ENCODE measurements at regions not wholly inside any gene's neighbourhood (a gene's known extent, or its start where the extent isn't known, plus 50 kb on each side); places are given as distances from the start of the nearest gene placed in this dataset.

DNA sequence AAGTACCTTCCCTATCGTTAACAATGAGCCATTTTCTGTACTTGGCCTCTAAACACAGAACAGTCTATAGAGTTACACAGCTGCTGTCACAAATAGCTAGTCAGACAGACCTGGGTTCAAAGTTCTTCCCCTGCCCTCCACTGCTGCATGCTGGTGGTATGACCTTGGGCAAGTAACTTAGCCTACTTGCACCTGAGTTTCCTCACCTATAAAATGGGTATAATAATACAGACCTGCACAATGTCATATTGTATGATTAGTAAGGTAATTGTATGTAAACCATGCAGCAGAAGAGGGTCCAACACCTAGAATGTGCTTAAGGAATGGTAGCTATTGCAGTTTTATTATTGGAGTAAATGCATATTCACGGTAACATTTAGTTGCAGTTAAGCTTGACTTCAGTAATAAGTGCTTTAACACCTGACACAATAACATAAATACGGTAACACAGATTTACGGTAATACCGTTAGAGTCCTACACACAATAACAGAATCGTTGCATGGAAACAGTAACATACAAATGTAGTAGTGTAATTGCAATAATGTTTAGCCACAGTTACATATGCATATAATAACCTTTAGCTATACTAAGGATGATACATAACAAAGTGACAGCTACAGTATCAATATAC, 193.3 kb upstream of the CSF3R start:
- Mint-ChIP-seq H3K4me1 (no peaks in the 10 kb centered on the region), H3K9me3 (no peaks in the 10 kb centered on the region), H3K36me3 (no peaks in the 10 kb centered on the region), H3K27ac (no peak overlapping the region), H3K4me3 (no peak overlapping the region), H3K27me3 (ENCODE audit: low read depth in 2 of 2) (peaks cover 20 to 48% of the 10 kb centered on the region in 2 donors)
- TF ChIP-seq, protein P1, sequence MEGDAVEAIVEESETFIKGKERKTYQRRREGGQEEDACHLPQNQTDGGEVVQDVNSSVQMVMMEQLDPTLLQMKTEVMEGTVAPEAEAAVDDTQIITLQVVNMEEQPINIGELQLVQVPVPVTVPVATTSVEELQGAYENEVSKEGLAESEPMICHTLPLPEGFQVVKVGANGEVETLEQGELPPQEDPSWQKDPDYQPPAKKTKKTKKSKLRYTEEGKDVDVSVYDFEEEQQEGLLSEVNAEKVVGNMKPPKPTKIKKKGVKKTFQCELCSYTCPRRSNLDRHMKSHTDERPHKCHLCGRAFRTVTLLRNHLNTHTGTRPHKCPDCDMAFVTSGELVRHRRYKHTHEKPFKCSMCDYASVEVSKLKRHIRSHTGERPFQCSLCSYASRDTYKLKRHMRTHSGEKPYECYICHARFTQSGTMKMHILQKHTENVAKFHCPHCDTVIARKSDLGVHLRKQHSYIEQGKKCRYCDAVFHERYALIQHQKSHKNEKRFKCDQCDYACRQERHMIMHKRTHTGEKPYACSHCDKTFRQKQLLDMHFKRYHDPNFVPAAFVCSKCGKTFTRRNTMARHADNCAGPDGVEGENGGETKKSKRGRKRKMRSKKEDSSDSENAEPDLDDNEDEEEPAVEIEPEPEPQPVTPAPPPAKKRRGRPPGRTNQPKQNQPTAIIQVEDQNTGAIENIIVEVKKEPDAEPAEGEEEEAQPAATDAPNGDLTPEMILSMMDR (IDR thresholded peaks at IDR 0.05), result no peak
- intact Hi-C loops (cut with micrococcal nuclease), result no loop called here
- no peak overlapping the region for H3K4me3 ChIP-seq (ENCODE audit: low read length)
- 89% methylated on average over 4 of the region's 6 CpGs for WGBS (ENCODE audit: insufficient coverage)
- H3K27me3 ChIP-seq (ENCODE audit: control insufficient read depth, insufficient read depth, low read length), result peaks cover 2% of the 10 kb centered on the region
- DNase-seq (no peak), ATAC-seq (no peak)
- no peaks in the 10 kb centered on the region for H3K9me3 ChIP-seq (ENCODE audit: control insufficient read depth, insufficient read depth, low read length)
- no peak overlapping the region for H3K27ac ChIP-seq (ENCODE audit: low read length)
- no peaks in the 10 kb centered on the region for H3K36me3 ChIP-seq (ENCODE audit: control insufficient read depth, insufficient read depth, low read length)
- H3K4me1 ChIP-seq (ENCODE audit: control insufficient read depth, insufficient read depth, low read length), result no peaks in the 10 kb centered on the region

GRCh38 chr1:36675106-36675505, 192.4 kb upstream of the CSF3R start:
- no peak for ATAC-seq
- Mint-ChIP-seq H3K36me3 (no peaks in the 10 kb centered on the region), H3K9me3 (no peaks in the 10 kb centered on the region), H3K4me3 (no peak overlapping the region), H3K27ac (no peak overlapping the region), H3K4me1 (no peaks in the 10 kb centered on the region), H3K27me3 (ENCODE audit: low read depth in 2 of 2) (peaks cover 18 to 45% of the 10 kb centered on the region in 2 donors)
- Histone ChIP-seq H3K4me3 (ENCODE audit: low read length) (no peak overlapping the region), H3K9me3 (ENCODE audit: control insufficient read depth, insufficient read depth, low read length) (no peaks in the 10 kb centered on the region), H3K27ac (ENCODE audit: low read length) (no peak overlapping the region), H3K27me3 (ENCODE audit: control insufficient read depth, insufficient read depth, low read length) (peaks cover 2% of the 10 kb centered on the region), H3K4me1 (ENCODE audit: control insufficient read depth, insufficient read depth, low read length) (no peaks in the 10 kb centered on the region), H3K36me3 (ENCODE audit: control insufficient read depth, insufficient read depth, low read length) (no peaks in the 10 kb centered on the region)
- no peak for DNase-seq
- TF ChIP-seq, protein P1 (IDR thresholded peaks at IDR 0.05), result no peak
- intact Hi-C loops (cut with micrococcal nuclease), result no loop called here
- WGBS (ENCODE audit: insufficient coverage), result 73% methylated on average over 3 of the region's 3 CpGs

DNA sequence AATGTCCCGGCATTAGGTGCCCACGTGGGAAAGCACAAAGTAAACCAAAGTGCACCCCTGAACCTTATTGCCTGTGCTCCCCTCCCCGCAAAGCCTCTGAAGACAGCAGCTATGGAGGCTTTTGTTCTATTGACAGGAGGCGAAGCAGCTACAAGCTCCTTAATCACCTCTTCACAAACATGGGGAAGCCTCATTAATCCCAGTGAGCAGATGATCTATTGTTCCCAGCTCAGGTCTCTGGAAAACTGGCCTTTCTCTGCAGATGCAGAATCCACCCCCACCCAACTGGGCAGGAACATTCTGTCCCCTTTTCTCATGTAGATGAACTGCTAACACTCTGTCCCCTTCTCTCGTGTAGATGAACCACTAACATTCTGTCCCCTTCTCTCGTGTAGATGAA, 190.5 kb upstream of the CSF3R start:
- Mint-ChIP-seq H3K4me1 (no peaks in the 10 kb centered on the region), H3K9me3 (no peaks in the 10 kb centered on the region), H3K27ac (no peak overlapping the region), H3K4me3 (no peak overlapping the region), H3K36me3 (no peaks in the 10 kb centered on the region), H3K27me3 (ENCODE audit: low read depth in 2 of 2) (peaks cover 25 to 36% of the 10 kb centered on the region in 2 donors)
- no peak for ATAC-seq
- no peaks in the 10 kb centered on the region for H3K4me1 ChIP-seq (ENCODE audit: control insufficient read depth, insufficient read depth, low read length)
- H3K4me3 ChIP-seq (ENCODE audit: low read length), result no peak overlapping the region
- no peak for DNase-seq
- TF ChIP-seq, protein P1 (IDR thresholded peaks at IDR 0.05), result no peak
- 51% methylated on average over 6 of the region's 6 CpGs for WGBS (ENCODE audit: insufficient coverage)
- no peak overlapping the region for H3K27ac ChIP-seq (ENCODE audit: low read length)
- H3K36me3 ChIP-seq (ENCODE audit: control insufficient read depth, insufficient read depth, low read length), result no peaks in the 10 kb centered on the region
- H3K27me3 ChIP-seq (ENCODE audit: control insufficient read depth, insufficient read depth, low read length), result no peaks in the 10 kb centered on the region
- H3K9me3 ChIP-seq (ENCODE audit: control insufficient read depth, insufficient read depth, low read length), result no peaks in the 10 kb centered on the region
- intact Hi-C loops (cut with micrococcal nuclease), result no loop called here

- Mint-ChIP-seq H3K4me3 (no peak overlapping the region), H3K27ac (no peak overlapping the region), H3K36me3 (no peaks in the 10 kb centered on the region), H3K4me1 (peaks cover 0 to 5% of the 10 kb centered on the region in 2 donors), H3K27me3 (ENCODE audit: low read depth in 2 of 2) (peaks cover 16 to 20% of the 10 kb centered on the region in 2 donors), H3K9me3 (no peaks in the 10 kb centered on the region)
- no peaks in the 10 kb centered on the region for H3K4me1 ChIP-seq (ENCODE audit: control insufficient read depth, insufficient read depth, low read length)
- H3K27ac ChIP-seq (ENCODE audit: low read length), result no peak overlapping the region
- no peaks in the 10 kb centered on the region for H3K9me3 ChIP-seq (ENCODE audit: control insufficient read depth, insufficient read depth, low read length)
- no peak for ATAC-seq
- WGBS (ENCODE audit: insufficient coverage), result 73% methylated on average over 9 of the region's 9 CpGs
- intact Hi-C loops (cut with micrococcal nuclease), result no loop called here
- no peak overlapping the region for H3K4me3 ChIP-seq (ENCODE audit: low read length)
- H3K27me3 ChIP-seq (ENCODE audit: control insufficient read depth, insufficient read depth, low read length), result no peaks in the 10 kb centered on the region
- TF ChIP-seq, protein P1 (IDR thresholded peaks at IDR 0.05), result no peak
- H3K36me3 ChIP-seq (ENCODE audit: control insufficient read depth, insufficient read depth, low read length), result no peaks in the 10 kb centered on the region
- no peak for DNase-seq
These were observed 186.5 kb upstream of the CSF3R start for GRCh38 chr1:36669262-36669661.

All from natural killer cell (primary cell).